WTC11 (cell line): ENCODE measurements at regions not wholly inside any gene's neighbourhood (a gene's known extent, or its start where the extent isn't known, plus 50 kb on each side); places are given as distances from the start of the nearest gene placed in this dataset.

Experiments
- ATAC-seq: fragments of 200-7000 bp; cut with Tn5 transposase; 2 replicates; pipeline ENCODE4 v1.10.0; 2021; ENCODE audit warnings: mild to moderate bottlenecking, moderate library complexity
- CTCF ChIA-PET: fragments of 300-600 bp; sonication (Branson Sonifier 250); formaldehyde crosslinking; loops from one replicate; lab custom pipeline; 2021; ENCODE audit warnings: antibody characterized with exemption; lab: Charles Lee
- POLR2A ChIA-PET: fragments of 350-600 bp; sonication (Branson Sonifier 250); formaldehyde crosslinking; loops from one replicate; lab custom pipeline; 2021; ENCODE audit warnings: antibody characterized with exemption; lab: Charles Lee
- DNase-seq: peaks from one replicate; pipeline ENCODE4 v3.0.0; 2021; ENCODE audit warnings: low spot score
- H3K27ac Mint-ChIP-seq: 2 replicates; pipeline ENCODE4 v1.8.0; 2021; ENCODE audit warnings: mixed read lengths
- H3K27me3 Mint-ChIP-seq: 2 replicates; pipeline ENCODE4 v1.8.0; 2021; ENCODE audit warnings: low read depth, mild to moderate bottlenecking, moderate library complexity, mixed read lengths
- H3K36me3 Mint-ChIP-seq: 2 replicates; pipeline ENCODE4 v1.8.0; 2021; ENCODE audit warnings: mixed read lengths
- H3K4me1 Mint-ChIP-seq: 2 replicates; pipeline ENCODE4 v1.8.0; 2022; ENCODE audit warnings: mixed read lengths
- H3K4me3 Mint-ChIP-seq: 2 replicates; pipeline ENCODE4 v1.8.0; 2021; ENCODE audit warnings: mild to moderate bottlenecking, moderate library complexity, mixed read lengths
- H3K9me3 Mint-ChIP-seq: 2 replicates; pipeline ENCODE4 v1.8.0; 2021; ENCODE audit warnings: mixed read lengths
- AFF4 ChIP-seq: sonication (generic); formaldehyde crosslinking; IDR thresholded peaks from 2 replicates; pipeline ENCODE4 v1.8.1; 2023; ENCODE audit warnings: mild to moderate bottlenecking, missing genetic modification reagents, borderline replicate concordance
- ATF1 ChIP-seq: sonication (generic); formaldehyde crosslinking; IDR thresholded peaks from 2 replicates; pipeline ENCODE4 v1.8.1; 2023; ENCODE audit warnings: mild to moderate bottlenecking, moderate library complexity, missing genetic modification reagents
- ATF2 ChIP-seq: sonication (generic); formaldehyde crosslinking; IDR thresholded peaks from 2 replicates; pipeline ENCODE4 v1.8.1; 2022; ENCODE audit warnings: low read depth, missing genetic modification reagents, borderline replicate concordance
- ATF6 ChIP-seq: sonication (generic); formaldehyde crosslinking; IDR thresholded peaks from 2 replicates; pipeline ENCODE4 v1.8.1; 2023; ENCODE audit warnings: mild to moderate bottlenecking, missing genetic modification reagents
- CREM ChIP-seq: sonication (generic); formaldehyde crosslinking; IDR thresholded peaks from 2 replicates; pipeline ENCODE4 v1.8.1; 2022; ENCODE audit warnings: mild to moderate bottlenecking, missing genetic modification reagents, moderate library complexity
- CTCF ChIP-seq: fragments of 200-600 bp; IDR thresholded peaks from 2 replicates; pipeline ENCODE4 v1.8.0; 2022; ENCODE audit warnings: antibody characterized with exemption
- EMX1 ChIP-seq: fragments of 250-450 bp; sonication (Bioruptor Pico); IDR thresholded peaks from 2 replicates; pipeline ENCODE4 v1.8.0; 2021; ENCODE audit warnings: mild to moderate bottlenecking
- MAX ChIP-seq: sonication (generic); formaldehyde crosslinking; IDR thresholded peaks from 2 replicates; pipeline ENCODE4 v1.8.0; 2022; ENCODE audit warnings: mild to moderate bottlenecking, missing genetic modification reagents
- NFYB ChIP-seq: sonication (generic); formaldehyde crosslinking; conservative IDR thresholded peaks from 2 replicates; pipeline ENCODE4 v1.8.0; 2022; ENCODE audit warnings: low read depth, missing genetic modification reagents
- NR1H2 ChIP-seq: sonication (generic); formaldehyde crosslinking; IDR thresholded peaks from 2 replicates; pipeline ENCODE4 v1.9.0; 2021; ENCODE audit warnings: mild to moderate bottlenecking, moderate library complexity, missing genetic modification reagents
- NR3C1 ChIP-seq: sonication (generic); formaldehyde crosslinking; conservative IDR thresholded peaks from 2 replicates; pipeline ENCODE4 v1.8.1; 2023; ENCODE audit warnings: low read depth, mild to moderate bottlenecking, missing genetic modification reagents
- PRRX2 ChIP-seq: fragments of 250-450 bp; sonication (Bioruptor Pico); IDR thresholded peaks from 2 replicates; pipeline ENCODE4 v1.8.0; 2021; ENCODE audit warnings: mild to moderate bottlenecking
- SMAD4 ChIP-seq: sonication (generic); formaldehyde crosslinking; IDR thresholded peaks from 2 replicates; pipeline ENCODE4 v1.8.0; 2022; ENCODE audit warnings: mild to moderate bottlenecking, missing genetic modification reagents
- STAT6 ChIP-seq: sonication (generic); formaldehyde crosslinking; conservative IDR thresholded peaks from 2 replicates; pipeline ENCODE4 v1.8.1; 2023; ENCODE audit warnings: mild to moderate bottlenecking, low read depth, missing genetic modification reagents, moderate library complexity
- TEAD1 ChIP-seq: sonication (generic); formaldehyde crosslinking; IDR thresholded peaks from 2 replicates; pipeline ENCODE4 v1.8.0; 2022; ENCODE audit warnings: mild to moderate bottlenecking, missing genetic modification reagents
- TP53 ChIP-seq: sonication (generic); formaldehyde crosslinking; IDR thresholded peaks from 2 replicates; pipeline ENCODE4 v1.8.1; 2023; ENCODE audit warnings: mild to moderate bottlenecking, missing genetic modification reagents
- USF1 ChIP-seq: sonication (generic); formaldehyde crosslinking; IDR thresholded peaks from 2 replicates; pipeline ENCODE4 v1.8.0; 2022; ENCODE audit warnings: mild to moderate bottlenecking, missing genetic modification reagents
- ZNF138 ChIP-seq: sonication (generic); formaldehyde crosslinking; conservative IDR thresholded peaks from 2 replicates; pipeline ENCODE4 v1.8.1; 2022; ENCODE audit warnings: mild to moderate bottlenecking, moderate library complexity, missing genetic modification reagents
- ZNF317 ChIP-seq: sonication (generic); formaldehyde crosslinking; IDR thresholded peaks from 2 replicates; pipeline ENCODE4 v1.8.1; 2023; ENCODE audit warnings: low read depth, mild to moderate bottlenecking, moderate library complexity, missing genetic modification reagents, borderline replicate concordance

- H3K9me3 Mint-ChIP-seq: no peaks in the 10 kb centered on the region
- no peaks in the 10 kb centered on the region for H3K36me3 Mint-ChIP-seq
- H3K4me3 Mint-ChIP-seq: no peak overlapping the region
- H3K27ac Mint-ChIP-seq: no peak overlapping the region
- H3K4me1 Mint-ChIP-seq: peaks cover 22% of the 10 kb centered on the region
- no peak for TF ChIP-seq CTCF
- TF ChIP-seq AFF4 (CRISPR knock-in tag): no peak
- no peak for TF ChIP-seq ZNF317 (CRISPR knock-in tag)
- no peak for TF ChIP-seq CREM
- no peak for TF ChIP-seq ATF6 (CRISPR knock-in tag)
- no peak for TF ChIP-seq NFYB (CRISPR knock-in tag)
- TF ChIP-seq NR3C1 (CRISPR knock-in tag): no peak
- TF ChIP-seq EMX1 (CRISPR knock-in tag): no peak
- TF ChIP-seq USF1 (CRISPR knock-in tag): no peak
- TF ChIP-seq TEAD1 (CRISPR knock-in tag): no peak
- TF ChIP-seq MAX (CRISPR knock-in tag): no peak
- TF ChIP-seq ATF2: no peak
- no peak for TF ChIP-seq ATF1
- no peak for TF ChIP-seq NR1H2 (CRISPR knock-in tag)
- no peak for TF ChIP-seq ZNF138
- no peak for TF ChIP-seq PRRX2 (CRISPR knock-in tag)
- no peak for TF ChIP-seq TP53 (CRISPR knock-in tag)
- TF ChIP-seq SMAD4: no peak
- TF ChIP-seq STAT6: no peak
- no peaks in the 10 kb centered on the region for H3K27me3 Mint-ChIP-seq
- ATAC-seq (no peak), DNase-seq (no peak)
- ChIA-PET POLR2A (no interaction called here), CTCF (no interaction called here)
Observed at GRCh38 chr14:54333511-54333910, 63.3 kb upstream of the CDKN3 start.
